ENCODE measurements at regions not wholly inside any gene's neighbourhood (a gene's known extent, or its start where the extent isn't known, plus 50 kb on each side); places are given as distances from the start of the nearest gene placed in this dataset.

DNA sequence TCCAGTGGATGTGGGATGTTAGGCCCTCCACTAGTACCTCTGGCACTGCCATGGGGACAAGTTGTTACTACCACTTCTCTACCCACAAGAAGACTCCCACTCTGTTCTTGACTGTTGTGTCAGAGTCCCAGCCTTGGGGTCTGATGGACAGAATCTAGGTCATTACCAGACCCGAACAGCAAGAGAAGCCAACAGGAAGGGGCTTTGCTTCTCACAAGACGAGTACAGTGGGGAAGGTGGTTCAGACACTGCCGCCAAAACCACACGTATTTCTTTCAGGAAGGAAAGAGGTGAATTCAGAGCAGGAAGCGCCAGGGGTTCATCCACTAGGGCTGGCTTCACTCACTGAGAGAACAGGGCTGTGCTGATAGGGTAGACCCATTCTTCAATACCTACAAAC lies 161.3 kb upstream of the KIT start:
- H3K79me2 ChIP-seq (ENCODE audit: insufficient read depth, low read length) = no peaks in the 10 kb centered on the region
- H2AFZ ChIP-seq (ENCODE audit: low read length) = no peak overlapping the region
- H4K20me1 ChIP-seq (ENCODE audit: insufficient read depth, low read length) = no peaks in the 10 kb centered on the region
- CTCF ChIA-PET (ENCODE audit: low intra/inter-chr PET ratio, low total read pairs) = no interaction called here
- no peaks in the 10 kb centered on the region for H3K9me3 ChIP-seq (ENCODE audit: low read length)
- BruUV-seq (replicated peaks) = no TSS peak
- H3K4me2 ChIP-seq (ENCODE audit: low read depth, low read length) = no peak overlapping the region
- H3K36me3 ChIP-seq (replicated peaks in 1 of 2; ENCODE audit: control insufficient read depth in 1 of 2, insufficient read depth in 2 of 2, low read length in 2 of 2) = no peaks in the 10 kb centered on the region
- H3K9ac ChIP-seq (ENCODE audit: insufficient read depth, low read depth, low read length) = no peak overlapping the region
- H3K27ac ChIP-seq (ENCODE audit: extremely low read length, insufficient read depth, low read length) = no peak overlapping the region
- ATAC-seq = no peak
- DNase-seq (ENCODE audit: low spot score) = no peak
- FAIRE-seq = no peak
- POLR2A ChIA-PET = no interaction called here
- H3K4me3 ChIP-seq (replicated peaks in 1 of 3; ENCODE audit: insufficient read depth in 1 of 3, low read depth in 2 of 3, low read length in 3 of 3) = no peak overlapping the region
- no peaks in the 10 kb centered on the region; a peak in 1 of 5 replicates for H3K27me3 ChIP-seq (ENCODE audit: control insufficient read depth in 1 of 2, insufficient read depth in 2 of 2, low read length in 2 of 2)
- H3K4me1 ChIP-seq (ENCODE audit: insufficient read depth, low read length) = no peaks in the 10 kb centered on the region
- in situ Hi-C loops (cut with HindIII; ENCODE audit: extremely low pct_ligation_motif_present, low pct_unique_long_range_greater_than_20kb) (no loop called here), intact Hi-C loops (cut with micrococcal nuclease; ENCODE audit: unreplicated experiment) (no loop called here)
- WGBS (ENCODE audit: low lambda C conversion rate) = 13% methylated on average over 5 of the region's 5 CpGs
- TF ChIP-seq, protein P1, sequence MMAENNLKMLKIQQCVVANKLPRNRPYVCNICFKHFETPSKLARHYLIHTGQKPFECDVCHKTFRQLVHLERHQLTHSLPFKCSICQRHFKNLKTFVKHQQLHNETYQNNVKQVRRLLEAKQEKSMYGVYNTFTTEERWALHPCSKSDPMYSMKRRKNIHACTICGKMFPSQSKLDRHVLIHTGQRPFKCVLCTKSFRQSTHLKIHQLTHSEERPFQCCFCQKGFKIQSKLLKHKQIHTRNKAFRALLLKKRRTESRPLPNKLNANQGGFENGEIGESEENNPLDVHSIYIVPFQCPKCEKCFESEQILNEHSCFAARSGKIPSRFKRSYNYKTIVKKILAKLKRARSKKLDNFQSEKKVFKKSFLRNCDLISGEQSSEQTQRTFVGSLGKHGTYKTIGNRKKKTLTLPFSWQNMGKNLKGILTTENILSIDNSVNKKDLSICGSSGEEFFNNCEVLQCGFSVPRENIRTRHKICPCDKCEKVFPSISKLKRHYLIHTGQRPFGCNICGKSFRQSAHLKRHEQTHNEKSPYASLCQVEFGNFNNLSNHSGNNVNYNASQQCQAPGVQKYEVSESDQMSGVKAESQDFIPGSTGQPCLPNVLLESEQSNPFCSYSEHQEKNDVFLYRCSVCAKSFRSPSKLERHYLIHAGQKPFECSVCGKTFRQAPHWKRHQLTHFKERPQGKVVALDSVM (CRISPR knock-in tag; IDR thresholded peaks at IDR 0.05) = no peak
- TF ChIP-seq, protein P2, sequence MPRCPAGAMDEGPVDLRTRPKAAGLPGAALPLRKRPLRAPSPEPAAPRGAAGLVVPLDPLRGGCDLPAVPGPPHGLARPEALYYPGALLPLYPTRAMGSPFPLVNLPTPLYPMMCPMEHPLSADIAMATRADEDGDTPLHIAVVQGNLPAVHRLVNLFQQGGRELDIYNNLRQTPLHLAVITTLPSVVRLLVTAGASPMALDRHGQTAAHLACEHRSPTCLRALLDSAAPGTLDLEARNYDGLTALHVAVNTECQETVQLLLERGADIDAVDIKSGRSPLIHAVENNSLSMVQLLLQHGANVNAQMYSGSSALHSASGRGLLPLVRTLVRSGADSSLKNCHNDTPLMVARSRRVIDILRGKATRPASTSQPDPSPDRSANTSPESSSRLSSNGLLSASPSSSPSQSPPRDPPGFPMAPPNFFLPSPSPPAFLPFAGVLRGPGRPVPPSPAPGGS (CRISPR knock-in tag; IDR thresholded peaks at IDR 0.05) = no peak
- TF ChIP-seq ZKSCAN5 (CRISPR knock-in tag; IDR thresholded peaks at IDR 0.05) (no peak), MAFG (CRISPR knock-in tag; IDR thresholded peaks at IDR 0.05) (no peak), HMGXB4 (CRISPR knock-in tag; IDR thresholded peaks at IDR 0.05; ENCODE audit: borderline replicate concordance in 1 of 2, low read depth in 1 of 2) (no peak), ZNF841 (CRISPR knock-in tag; IDR thresholded peaks at IDR 0.05; ENCODE audit: borderline replicate concordance) (no peak), ZNF24 (IDR thresholded peaks at IDR 0.05) (no peak), PHF8 (CRISPR knock-in tag; IDR thresholded peaks at IDR 0.05) (no peak), ISL2 (CRISPR knock-in tag; IDR thresholded peaks at IDR 0.05) (no peak), ZBTB42 (CRISPR knock-in tag; IDR thresholded peaks at IDR 0.05) (no peak), FOXM1 (CRISPR knock-in tag; IDR thresholded peaks at IDR 0.05) (no peak), RAD21 (CRISPR knock-in tag; IDR thresholded peaks at IDR 0.05) (no peak), MAX (IDR thresholded peaks at IDR 0.05) (no peak)
- TF ChIP-seq, protein P3, sequence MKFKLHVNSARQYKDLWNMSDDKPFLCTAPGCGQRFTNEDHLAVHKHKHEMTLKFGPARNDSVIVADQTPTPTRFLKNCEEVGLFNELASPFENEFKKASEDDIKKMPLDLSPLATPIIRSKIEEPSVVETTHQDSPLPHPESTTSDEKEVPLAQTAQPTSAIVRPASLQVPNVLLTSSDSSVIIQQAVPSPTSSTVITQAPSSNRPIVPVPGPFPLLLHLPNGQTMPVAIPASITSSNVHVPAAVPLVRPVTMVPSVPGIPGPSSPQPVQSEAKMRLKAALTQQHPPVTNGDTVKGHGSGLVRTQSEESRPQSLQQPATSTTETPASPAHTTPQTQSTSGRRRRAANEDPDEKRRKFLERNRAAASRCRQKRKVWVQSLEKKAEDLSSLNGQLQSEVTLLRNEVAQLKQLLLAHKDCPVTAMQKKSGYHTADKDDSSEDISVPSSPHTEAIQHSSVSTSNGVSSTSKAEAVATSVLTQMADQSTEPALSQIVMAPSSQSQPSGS (CRISPR knock-in tag; IDR thresholded peaks at IDR 0.05) = no peak
- TF ChIP-seq, protein P4, sequence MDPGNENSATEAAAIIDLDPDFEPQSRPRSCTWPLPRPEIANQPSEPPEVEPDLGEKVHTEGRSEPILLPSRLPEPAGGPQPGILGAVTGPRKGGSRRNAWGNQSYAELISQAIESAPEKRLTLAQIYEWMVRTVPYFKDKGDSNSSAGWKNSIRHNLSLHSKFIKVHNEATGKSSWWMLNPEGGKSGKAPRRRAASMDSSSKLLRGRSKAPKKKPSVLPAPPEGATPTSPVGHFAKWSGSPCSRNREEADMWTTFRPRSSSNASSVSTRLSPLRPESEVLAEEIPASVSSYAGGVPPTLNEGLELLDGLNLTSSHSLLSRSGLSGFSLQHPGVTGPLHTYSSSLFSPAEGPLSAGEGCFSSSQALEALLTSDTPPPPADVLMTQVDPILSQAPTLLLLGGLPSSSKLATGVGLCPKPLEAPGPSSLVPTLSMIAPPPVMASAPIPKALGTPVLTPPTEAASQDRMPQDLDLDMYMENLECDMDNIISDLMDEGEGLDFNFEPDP (CRISPR knock-in tag; conservative IDR thresholded peaks at IDR 0.05) = no peak
